Activated CD4-positive, CD25-positive, alpha-beta regulatory T cell treated with anti-CD3 and anti-CD28 coated beads, Interleukin-2, amount 50 U/mL, for 24 hours (primary cell): ENCODE measurements at regions not wholly inside any gene's neighbourhood (a gene's known extent, or its start where the extent isn't known, plus 50 kb on each side); places are given as distances from the start of the nearest gene placed in this dataset.

Experiments used
- ATAC-seq, 2 donors: fragments of 150-1000 bp; cut with Tn5 transposase; one replicate each; pipeline ENCODE4 v1.10.0; 2021; ENCODE audit warnings: mild to moderate bottlenecking in 1 of 2, moderate library complexity in 1 of 2

DNA sequence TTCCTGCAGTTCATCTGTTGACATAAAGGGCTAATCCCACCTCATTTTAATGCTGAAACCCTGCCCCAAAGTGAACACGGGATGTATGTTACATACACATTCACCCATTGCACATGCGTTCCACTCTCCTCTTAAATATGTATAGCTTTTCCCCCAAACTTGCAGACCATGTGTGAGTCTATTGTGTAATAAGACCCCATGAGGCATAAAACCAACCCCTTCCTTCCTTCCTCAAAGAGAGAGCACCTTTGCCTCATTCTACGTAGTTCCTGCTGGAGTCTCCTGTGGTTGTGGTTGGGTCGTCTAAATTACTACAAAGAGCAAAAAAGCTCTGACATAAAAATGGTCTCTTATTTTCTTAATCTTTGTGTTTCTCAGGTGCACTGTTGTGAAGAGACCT is 345.7 kb upstream of the KLF6 start:
- ATAC-seq, result no peak

DNA sequence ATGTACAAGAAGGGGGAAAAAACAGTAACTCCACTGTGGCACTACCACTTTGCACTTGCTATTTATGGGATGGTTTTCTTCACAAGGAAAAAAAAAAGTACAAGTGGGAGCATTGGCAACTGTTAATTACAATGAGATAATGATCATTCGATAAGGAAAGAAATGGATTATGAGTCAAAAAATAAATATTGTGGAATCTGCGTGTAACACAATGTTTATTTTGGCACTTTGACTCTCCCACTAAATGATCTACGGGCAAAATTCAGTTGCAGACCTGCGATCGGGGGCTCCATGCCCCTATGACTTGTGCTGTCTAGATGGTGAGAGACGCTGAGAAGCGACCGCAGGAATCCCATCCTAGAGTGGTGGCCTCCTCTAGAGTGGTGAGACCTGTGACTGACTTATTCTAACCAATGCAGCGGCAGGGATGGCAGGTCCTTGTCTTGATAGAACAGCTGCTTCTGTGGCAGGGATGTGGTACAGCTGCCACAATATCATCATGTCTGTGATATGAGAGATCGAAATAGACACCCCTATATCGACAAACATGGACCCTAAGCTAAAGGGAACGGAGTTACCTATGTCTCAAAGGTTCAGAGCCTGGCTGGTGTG is 345.0 kb upstream of the KLF6 start:
- no peak for ATAC-seq

DNA sequence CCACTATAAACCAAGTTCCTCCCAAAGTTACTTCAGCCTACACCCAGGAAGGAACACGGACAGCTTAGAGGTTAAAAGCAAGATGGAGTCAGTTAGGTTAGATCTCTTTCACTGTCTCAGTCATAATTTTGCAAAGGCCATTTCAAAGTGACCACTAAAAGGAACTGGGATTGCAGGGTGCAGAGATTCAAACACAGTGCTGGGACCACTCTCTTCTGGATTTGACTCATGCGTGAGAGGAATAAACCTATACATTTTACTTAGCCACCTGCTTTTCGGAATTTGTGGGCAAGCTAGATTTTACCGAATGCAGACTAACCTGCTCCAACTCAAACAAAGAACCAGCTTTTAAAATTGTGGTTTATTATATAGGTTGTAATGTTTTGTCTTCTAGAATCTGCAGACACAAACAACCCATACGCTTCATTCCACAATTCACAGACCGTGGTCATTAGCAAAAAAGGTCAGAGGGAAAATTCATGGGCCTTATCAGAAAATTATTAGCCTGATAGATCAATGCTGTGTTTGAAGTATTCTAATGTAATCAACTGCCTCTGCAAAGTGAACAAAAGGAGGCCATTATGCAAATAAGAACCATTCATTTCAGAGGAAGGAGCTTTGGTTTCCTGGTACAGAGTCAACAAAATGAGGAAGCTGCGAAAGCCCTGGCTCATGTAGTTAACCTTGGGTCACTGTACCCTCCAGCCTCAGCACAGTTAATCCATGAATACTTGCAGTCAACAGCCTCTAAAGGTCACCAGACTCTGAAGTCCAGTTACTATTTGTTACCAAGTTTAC is 342.7 kb upstream of the KLF6 start:
- peak in 1 of 2 donors; percentile 7 for ATAC-seq

DNA sequence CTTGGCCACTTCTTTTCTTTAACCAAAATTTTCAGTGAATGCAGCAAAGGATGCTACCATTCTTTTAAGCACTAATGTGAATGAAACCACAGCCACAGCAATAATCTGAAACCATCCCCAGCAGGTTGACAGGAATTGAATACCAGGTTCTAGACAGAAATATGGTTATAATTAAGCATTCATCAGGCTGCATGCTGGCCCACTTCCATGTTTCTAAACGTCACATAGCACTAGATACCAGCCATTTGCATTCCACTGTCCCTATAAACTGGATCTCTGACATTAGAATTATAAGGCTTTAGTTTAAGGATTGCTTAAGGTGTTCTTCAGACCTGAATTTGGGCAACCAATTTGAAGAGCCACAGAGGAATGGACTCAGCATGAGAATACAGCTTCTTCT is 340.8 kb upstream of the KLF6 start:
- no peak for ATAC-seq

DNA sequence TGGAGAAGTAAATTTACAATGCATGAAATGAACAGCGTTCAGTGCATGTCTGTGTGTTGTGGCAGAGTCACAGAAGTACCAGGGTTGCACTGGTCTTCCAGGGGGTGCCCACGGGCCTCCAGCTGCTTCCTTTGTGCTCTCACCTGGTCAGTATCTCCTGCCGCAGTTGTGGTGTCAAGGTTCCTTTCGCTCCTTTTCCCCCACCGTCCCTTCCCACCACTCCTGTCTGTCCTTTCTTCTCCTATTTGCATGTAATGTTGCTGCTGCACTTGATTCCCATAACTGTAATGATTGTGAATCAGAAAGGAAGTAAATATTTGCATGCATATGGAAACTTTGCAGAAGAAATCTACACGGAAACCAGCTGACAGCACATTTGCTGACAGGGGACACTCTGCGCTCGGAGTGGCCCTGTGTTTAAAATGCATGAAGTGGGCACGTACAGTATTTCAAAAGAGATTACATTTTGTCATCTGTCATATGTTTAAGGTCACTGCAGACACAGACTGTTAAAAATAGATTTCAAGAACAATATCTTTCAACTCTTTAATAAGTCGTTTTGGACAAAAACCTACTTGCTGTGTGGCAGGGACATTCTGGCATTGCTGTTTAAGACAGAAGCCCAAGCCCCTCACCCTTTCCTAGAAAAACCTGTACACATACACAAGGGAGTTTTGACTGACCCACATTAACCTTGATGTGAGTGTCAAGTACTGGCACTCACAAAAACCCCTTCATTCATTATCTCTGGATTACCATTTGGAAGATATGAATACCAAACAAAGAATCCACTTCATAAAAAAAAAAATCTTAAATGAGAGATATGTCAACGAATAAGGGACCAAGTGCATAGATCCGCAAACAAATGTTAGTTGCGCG is 336.7 kb upstream of the KLF6 start:
- peak in 1 of 2 donors; percentile 43 for ATAC-seq

DNA sequence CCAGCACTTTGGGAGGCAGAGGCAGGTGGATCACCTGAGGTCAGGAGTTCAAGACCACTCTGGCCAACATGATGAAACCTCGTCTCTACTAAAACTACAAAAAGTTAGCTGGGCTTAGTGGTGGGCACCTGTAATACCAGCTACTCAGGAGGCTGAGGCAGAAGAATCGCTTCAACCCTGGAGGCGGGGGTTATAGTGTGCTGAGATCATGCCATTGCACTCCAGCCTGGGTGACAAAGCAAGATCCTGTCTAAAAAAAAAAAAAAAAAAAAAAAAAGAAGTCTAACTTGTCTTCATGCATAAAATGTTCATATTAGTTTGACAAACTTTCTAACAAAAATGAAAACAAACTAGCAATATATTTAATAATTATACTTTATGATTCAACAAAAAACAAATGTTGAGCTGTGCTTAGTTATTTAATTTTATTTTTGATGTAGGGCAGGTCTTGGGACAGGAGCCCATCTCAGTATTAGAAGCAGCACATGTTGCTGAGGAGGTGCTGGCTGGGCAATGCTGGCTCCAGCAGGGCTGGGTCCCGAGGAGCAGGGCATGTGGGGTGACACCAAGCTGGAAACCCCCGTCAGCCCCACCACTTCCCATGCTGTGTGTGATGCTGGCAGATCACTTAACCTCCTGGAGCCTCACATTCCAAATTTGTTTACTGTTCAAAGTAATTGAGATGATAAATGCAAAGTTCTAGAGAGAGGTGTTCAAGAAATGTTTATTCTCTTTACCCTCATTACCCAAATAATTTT is 335.3 kb upstream of the KLF6 start:
- no peak for ATAC-seq

DNA sequence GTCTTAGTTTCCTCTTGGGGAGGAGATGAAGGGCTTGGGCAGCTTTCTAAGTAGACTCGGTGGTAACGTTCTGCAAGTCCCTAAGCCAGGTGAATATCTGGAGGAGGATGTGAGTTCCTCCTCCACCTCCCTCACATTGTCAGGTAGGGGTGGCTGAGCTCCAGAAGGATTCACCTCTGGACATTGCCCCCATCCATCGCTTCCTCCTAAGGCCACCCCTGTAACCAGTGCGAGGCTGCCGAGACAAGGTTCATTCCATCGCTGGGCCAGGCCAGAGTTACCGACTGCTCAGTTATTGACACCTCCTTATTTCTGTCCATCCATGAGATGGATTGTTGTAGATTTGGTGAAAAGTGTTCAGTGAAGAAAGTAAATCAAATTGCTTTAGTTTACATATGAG is 334.1 kb upstream of the KLF6 start:
- no peak for ATAC-seq

DNA sequence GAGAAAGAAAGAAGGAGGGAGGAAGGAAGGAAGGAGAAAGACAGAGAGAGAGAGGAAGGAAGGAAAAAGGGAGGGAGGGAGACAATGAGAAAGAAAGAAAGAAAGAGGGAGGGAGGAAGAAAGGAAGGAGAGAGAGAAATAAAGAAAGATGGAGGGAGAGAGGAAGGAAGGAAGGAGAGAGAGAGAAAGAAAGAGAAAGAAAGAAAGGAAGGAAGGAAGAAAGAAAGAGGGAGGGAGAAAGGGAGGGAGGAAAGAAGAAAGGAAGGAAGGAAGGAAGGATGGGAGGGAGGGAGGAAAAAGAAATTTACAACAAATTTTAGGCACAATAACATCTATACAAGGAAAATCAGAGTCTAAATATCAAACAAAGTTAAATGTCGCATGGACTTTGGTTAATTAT is 332.6 kb upstream of the KLF6 start:
- ATAC-seq, result no peak

DNA sequence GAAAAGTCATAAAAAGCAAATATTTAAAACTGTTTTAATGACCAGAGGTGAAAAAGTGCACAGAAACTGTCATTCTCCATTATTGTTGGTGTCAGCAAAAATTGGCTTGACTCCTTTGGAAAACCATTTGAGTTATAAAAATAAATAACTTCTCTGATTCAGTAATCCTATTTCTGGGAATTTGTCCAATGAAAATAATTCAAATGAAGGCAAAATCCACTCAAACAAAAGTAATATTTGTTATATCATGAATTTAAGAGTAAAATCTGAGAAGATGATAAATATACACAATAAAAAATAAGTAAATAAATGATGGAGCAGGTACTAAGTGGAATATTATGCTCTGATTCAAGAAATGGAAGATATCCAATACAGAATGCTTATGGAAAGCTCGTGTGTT is 326.6 kb upstream of the KLF6 start:
- ATAC-seq, result no peak

DNA sequence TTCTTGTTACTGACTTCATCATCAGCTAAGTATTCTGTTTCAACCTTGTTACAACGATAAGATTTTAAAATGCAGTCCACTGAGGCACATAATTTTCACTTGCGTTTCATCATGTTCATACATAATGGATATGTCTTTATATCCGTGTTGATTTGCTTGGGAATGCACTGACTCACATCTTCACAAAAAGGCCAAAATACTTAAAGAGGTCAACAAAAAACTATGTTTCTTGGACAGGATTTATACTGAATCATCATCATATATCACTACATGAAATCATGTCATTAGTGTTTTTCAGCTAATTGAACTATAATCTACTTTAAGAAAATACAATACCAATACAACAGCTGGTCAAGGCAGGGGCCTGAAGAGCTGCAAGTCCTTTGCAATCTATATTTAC is 324.5 kb upstream of the KLF6 start:
- ATAC-seq, result no peak

DNA sequence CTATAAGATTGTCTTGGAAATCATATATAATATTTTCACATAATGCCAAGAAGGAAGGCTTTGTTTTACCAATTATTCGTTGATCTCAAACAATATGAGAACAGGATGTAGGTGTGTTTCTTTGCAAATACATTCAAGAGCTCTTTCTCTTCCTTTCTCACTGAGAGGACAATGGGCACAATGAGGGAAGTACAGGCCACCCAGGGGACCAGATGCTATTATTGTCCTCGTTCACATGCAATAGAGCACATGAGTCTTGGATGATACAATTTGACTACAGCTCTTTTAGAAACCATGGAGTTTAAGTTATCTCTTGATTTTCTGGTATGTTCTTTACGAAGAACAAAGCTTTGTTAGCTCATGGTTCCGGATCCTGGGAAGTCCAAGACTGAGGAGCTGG is 323.7 kb upstream of the KLF6 start:
- no peak for ATAC-seq

DNA sequence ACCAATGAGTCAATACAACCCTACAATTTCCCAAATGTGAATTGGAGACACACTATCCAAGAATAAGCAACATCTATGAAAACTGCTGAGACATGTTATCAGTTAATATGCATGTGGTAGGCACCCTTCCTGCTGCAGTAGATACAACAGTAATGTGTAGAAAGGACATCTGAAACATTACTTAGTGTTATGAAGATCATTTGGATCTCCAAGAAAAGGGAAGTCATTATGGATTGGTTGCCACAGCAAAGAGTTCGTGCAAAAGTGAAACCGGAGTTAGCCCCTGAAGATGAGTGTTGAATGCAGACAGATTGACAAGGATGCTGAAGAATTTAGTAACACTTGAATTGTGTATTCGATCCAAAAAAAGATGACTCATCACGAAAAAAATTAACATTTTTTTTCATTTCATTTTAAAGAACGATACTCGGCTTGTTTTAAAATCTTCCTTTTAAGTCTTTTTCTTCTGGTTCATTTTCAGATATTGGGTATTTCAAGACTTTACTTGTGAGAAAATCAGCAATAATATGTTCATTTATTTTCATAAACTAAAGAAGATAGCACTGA is 322.4 kb upstream of the KLF6 start:
- ATAC-seq, result no peak

DNA sequence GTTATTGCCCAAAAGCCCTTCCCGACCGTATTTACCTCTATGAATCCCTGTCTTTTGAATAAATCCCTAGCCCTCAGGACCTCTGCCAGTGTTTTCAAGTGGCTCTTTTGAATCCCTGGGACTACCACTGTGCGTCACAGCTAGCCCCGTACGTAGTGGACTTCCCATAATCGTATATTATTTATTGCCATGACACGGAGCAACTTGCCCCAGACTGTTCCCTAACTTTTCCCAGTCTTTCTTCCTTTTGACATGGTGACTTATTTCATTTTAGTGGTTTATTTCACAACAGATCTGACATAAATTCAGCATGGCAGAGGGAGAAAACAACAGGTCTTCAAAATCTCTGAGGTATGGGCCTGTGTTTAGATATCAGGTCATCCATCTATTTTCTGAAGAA is 318.6 kb upstream of the KLF6 start:
- no peak for ATAC-seq

DNA sequence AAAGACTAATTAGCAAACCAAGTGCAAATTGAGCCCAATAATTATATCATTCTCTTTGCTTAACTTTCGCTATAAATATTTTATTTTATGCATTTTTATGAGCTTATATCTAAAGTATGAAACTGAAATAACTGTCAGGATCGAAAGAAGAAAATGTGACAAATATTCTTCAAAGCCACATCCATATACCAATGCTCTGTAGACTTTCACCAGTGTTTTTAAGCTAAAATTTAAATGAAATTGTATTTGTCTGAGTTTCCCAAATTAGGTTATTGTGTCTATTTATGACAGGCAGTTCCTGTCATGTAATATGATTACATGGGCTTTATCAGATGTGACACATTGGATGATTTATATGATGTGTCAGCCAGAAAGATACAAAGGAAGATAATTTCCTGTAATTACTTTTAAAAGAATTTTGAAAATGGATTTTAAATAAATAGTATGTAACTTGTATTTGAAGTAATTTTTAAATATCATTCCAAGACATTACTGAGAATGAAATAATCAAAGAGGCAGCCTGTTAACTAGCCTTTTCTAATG is 317.9 kb upstream of the KLF6 start:
- peak; percentile 72 to 74 for ATAC-seq

DNA sequence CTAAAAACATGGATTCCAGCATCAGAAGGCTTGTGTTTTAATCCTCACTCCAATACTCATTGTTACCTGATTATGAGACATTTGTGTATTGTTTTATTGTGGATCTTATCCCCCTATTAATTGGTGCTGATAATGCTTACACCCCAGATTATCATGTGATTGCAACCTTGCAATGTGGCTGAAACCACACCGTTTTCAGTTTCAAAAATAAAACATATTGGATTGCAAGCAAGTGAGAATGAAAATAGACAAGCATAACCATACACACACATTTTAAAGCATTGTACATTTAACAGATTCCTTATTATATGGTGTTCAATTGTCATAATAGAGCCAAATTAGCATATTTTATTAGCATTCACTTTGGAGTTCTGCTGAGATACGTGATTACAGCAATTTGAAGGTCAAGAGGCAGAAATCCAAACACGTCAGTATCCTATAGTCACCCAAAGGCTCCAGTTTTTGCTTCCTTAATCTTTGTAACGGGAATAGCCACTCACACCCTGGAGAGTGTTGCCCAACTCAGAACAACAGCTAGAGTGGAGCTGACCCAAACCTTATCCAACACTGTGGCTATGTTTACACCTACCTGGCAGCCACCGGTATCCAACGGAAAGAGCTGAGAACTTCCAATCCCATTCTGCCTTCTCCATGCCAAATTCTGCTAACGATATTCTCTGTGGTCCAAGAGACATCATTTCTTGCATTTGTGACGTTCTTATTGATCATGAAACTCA is 317.1 kb upstream of the KLF6 start:
- ATAC-seq, result no peak

DNA sequence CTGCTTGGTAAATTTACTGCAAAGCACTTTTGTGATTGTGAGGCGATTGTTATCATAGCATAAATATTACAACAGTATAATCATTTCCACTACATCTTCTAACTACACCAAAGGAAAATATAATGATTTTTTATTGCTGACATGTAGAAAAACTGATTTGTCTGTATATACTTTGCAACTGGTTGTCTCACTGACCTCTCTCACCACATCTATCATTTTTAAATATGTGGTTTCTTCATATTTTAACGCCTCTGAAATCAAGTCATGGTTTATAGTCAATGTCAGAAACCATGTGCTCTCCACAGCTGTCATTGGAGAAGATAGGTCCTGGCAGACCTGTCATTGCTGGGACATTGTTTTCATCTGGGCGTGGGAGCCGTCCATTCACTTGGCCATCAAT is 315.4 kb upstream of the KLF6 start:
- peak in 1 of 2 donors; percentile 30 for ATAC-seq

DNA sequence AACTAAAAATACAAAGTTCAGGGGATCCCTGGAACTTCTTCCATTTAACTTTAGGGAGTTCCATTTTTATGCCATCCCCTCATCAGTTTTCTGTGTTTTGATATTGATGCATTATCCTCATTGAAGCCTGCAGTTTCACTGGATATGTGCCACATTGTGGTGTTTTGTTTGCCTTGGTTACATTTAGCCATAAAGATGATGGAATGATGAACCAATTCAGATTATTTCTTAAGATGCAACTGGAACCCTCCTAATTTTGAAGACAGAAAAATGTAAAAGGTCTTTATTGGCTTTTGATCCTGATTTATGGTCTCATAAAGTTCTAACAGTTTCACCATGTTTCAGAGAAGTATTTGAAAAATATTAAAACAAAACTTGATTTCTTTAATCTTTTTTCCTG is 314.2 kb upstream of the KLF6 start:
- no peak for ATAC-seq

DNA sequence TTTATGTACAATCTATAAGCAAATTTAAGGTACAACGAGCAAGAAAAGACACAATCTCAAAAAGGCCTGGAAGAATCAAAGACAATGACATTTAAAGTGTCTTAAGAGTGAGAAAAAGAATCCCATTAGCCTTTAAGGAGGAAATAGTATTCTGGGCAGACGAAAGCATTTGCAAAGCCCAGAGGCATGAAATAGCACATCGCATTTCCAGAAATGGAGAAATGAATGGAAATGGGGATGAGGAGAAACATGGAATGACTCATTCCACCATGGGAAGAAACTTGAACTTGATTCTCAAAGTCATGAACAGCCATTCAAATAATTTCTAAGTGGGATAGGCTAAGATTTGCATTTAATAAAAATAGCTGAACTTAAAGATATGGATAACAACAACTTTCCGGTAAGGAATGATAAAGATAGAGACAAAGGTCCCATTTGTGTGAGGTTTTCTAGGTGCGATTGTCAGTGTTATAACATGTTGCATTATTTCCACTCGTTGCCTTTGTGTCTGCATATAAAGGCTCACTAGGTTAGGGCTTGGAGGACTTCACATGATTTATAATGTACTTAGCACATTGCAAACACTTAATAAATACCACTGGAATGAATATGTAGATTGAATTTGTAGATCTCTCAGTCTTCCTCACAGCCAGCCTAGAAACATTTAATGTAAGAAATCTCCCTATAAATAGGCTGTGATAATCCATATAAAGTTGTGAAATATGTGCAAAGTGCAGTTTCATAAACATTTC is 310.3 kb upstream of the KLF6 start:
- ATAC-seq, result no peak

DNA sequence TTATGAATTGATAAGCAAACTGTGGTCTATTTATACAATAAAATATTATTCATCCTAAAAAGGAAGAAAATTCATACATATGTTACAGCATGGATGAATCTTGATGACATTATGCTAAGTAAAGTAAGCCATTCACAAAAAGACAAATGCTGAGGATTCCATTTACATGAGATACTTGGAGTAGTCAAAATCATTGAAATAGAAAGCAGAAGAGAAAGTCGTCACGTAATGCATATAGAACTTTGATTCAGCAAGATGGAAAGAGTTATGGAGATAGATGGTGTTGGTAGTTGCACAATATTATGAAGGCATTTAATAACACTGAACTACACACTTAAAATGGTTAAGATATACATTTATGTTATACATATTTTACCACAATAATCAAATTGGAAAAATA is 309.7 kb upstream of the KLF6 start:
- ATAC-seq, result no peak

DNA sequence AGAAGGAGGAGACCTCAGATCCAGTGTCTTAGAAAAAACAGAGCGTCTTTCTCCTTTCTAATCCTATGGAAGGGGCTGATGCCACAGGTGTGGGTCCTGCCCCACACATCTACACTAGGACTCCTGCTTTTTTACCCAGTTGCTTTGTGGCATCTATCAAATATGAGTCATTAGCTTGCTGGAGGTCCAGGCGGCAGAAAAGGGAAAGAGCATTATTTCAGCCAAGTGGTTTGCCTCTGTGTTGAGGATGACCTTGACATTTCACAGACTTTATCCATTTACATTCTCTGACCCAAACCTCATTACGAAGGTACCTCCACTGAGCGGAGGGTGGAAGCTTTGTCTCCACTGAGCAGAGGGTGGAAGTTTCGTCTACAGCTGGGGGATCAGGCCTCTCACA is 308.4 kb upstream of the KLF6 start:
- no peak for ATAC-seq
